ENCODE measurements at regions not wholly inside any gene's neighbourhood (a gene's known extent, or its start where the extent isn't known, plus 50 kb on each side); places are given as distances from the start of the nearest gene placed in this dataset.

DNA sequence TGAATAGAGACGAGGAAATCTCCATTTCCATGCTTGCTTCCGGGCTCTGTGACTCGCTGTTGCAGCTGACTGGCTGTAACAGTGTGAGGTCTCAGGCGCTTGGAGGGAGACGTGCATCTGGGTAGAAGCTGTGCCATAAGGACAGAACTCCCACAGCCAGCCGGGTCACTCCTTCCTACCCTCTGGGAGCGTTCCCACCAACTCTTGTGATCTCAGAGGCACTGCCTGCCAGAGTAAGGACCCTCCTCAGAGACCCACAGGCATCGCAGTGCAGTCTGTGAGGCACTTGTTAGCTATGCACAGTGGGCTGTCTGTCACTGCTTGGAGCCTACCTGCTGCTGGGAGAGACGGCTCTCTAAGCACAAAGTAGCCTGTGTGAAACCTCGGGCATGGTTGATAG is 203.4 kb upstream of the SEMA6A start:
- Histone ChIP-seq H3K27ac (ENCODE audit: control insufficient read depth, insufficient read depth, low read length) (no peak overlapping the region), H3K4me3 (ENCODE audit: control insufficient read depth in 2 of 3, extremely low read depth in 1 of 3, insufficient read depth in 2 of 3, low read depth in 1 of 3, low read length in 3 of 3) (no peak overlapping the region), H3K9ac (ENCODE audit: control insufficient read depth, extremely low read depth, insufficient read depth, low read length) (no peak overlapping the region), H3K9me1 (ENCODE audit: control insufficient read depth, extremely low read depth, insufficient read depth, low read length) (no peaks in the 10 kb centered on the region), H2AFZ (ENCODE audit: control insufficient read depth, low read length) (no peak overlapping the region), H3K36me3 (ENCODE audit: control insufficient read depth in 2 of 2, extremely low read depth in 1 of 2, insufficient read depth in 2 of 2, low read length in 2 of 2) (no peaks in the 10 kb centered on the region), H3K79me2 (ENCODE audit: control insufficient read depth, insufficient read depth, low read length) (no peaks in the 10 kb centered on the region), H3K9me3 (ENCODE audit: control insufficient read depth, low read depth, low read length) (no peaks in the 10 kb centered on the region), H3K27me3 (ENCODE audit: control insufficient read depth, extremely low read depth, insufficient read depth, low read length) (no peaks in the 10 kb centered on the region), H3K4me2 (ENCODE audit: control insufficient read depth, extremely low read depth, insufficient read depth, low read depth, low read length) (no peak overlapping the region), H4K20me1 (ENCODE audit: control insufficient read depth, extremely low read depth, insufficient read depth, low read length) (no peaks in the 10 kb centered on the region), H3K4me1 (ENCODE audit: control insufficient read depth, extremely low read depth, insufficient read depth, low read length) (no peaks in the 10 kb centered on the region)
- FAIRE-seq (no peak), DNase-seq (ENCODE audit: low read depth, low spot score) (no peak)
- dilution Hi-C loops (cut with MboI; ENCODE audit: extremely low pct_ligation_motif_present, low sequenced_read_pairs) = no loop called here
- TF ChIP-seq, protein P1, sequence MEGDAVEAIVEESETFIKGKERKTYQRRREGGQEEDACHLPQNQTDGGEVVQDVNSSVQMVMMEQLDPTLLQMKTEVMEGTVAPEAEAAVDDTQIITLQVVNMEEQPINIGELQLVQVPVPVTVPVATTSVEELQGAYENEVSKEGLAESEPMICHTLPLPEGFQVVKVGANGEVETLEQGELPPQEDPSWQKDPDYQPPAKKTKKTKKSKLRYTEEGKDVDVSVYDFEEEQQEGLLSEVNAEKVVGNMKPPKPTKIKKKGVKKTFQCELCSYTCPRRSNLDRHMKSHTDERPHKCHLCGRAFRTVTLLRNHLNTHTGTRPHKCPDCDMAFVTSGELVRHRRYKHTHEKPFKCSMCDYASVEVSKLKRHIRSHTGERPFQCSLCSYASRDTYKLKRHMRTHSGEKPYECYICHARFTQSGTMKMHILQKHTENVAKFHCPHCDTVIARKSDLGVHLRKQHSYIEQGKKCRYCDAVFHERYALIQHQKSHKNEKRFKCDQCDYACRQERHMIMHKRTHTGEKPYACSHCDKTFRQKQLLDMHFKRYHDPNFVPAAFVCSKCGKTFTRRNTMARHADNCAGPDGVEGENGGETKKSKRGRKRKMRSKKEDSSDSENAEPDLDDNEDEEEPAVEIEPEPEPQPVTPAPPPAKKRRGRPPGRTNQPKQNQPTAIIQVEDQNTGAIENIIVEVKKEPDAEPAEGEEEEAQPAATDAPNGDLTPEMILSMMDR (optimal IDR thresholded peaks at IDR 0.05 in 1 of 3, IDR thresholded peaks at IDR 0.05 in 1 of 3, conservative IDR thresholded peaks at IDR 0.05 in 1 of 3; ENCODE audit: extremely low read depth in 1 of 3, insufficient read depth in 2 of 3, low read length in 3 of 3) = no peak
- no peak for TF ChIP-seq EZH2 (IDR thresholded peaks at IDR 0.05; ENCODE audit: low read length)

DNA sequence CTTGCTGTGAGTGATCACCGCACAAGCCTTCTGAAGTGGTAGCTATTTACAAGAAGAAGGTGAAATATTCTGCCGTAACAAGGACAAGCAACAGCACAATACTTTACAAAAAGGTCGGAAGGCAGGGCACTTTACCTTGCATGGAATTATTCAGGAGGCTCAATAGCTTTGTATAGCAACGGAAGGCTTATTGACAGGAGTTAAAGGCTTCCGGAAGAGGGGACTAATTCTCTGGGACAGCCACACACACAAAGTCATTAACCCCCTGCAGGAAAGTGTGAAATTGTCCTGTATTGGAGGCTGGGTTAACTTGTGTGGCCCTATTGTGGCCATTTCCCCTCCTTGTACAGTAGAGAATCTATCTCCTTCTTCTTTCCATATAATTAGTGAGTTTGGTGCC is 199.3 kb upstream of the SEMA6A start:
- DNase-seq (ENCODE audit: low read depth, low spot score) = no peak
- H3K4me1 ChIP-seq (ENCODE audit: control insufficient read depth, extremely low read depth, insufficient read depth, low read length) = no peaks in the 10 kb centered on the region
- H3K27me3 ChIP-seq (ENCODE audit: control insufficient read depth, extremely low read depth, insufficient read depth, low read length) = no peaks in the 10 kb centered on the region
- dilution Hi-C loops (cut with MboI; ENCODE audit: extremely low pct_ligation_motif_present, low sequenced_read_pairs) = no loop called here
- no peak overlapping the region for H2AFZ ChIP-seq (ENCODE audit: control insufficient read depth, low read length)
- TF ChIP-seq, protein P1 (optimal IDR thresholded peaks at IDR 0.05 in 1 of 3, IDR thresholded peaks at IDR 0.05 in 1 of 3, conservative IDR thresholded peaks at IDR 0.05 in 1 of 3; ENCODE audit: extremely low read depth in 1 of 3, insufficient read depth in 2 of 3, low read length in 3 of 3) = no peak
- TF ChIP-seq EZH2 (IDR thresholded peaks at IDR 0.05; ENCODE audit: low read length) = no peak
- H3K9me1 ChIP-seq (ENCODE audit: control insufficient read depth, extremely low read depth, insufficient read depth, low read length) = no peaks in the 10 kb centered on the region
- no peaks in the 10 kb centered on the region for H3K36me3 ChIP-seq (ENCODE audit: control insufficient read depth in 2 of 2, extremely low read depth in 1 of 2, insufficient read depth in 2 of 2, low read length in 2 of 2)
- no peaks in the 10 kb centered on the region for H3K9me3 ChIP-seq (ENCODE audit: control insufficient read depth, low read depth, low read length)
- H3K4me2 ChIP-seq (ENCODE audit: control insufficient read depth, extremely low read depth, insufficient read depth, low read depth, low read length) = no peak overlapping the region
- H3K4me3 ChIP-seq (ENCODE audit: control insufficient read depth in 2 of 3, extremely low read depth in 1 of 3, insufficient read depth in 2 of 3, low read depth in 1 of 3, low read length in 3 of 3) = no peak overlapping the region
- no peaks in the 10 kb centered on the region for H4K20me1 ChIP-seq (ENCODE audit: control insufficient read depth, extremely low read depth, insufficient read depth, low read length)
- FAIRE-seq = no peak
- H3K79me2 ChIP-seq (ENCODE audit: control insufficient read depth, insufficient read depth, low read length) = no peaks in the 10 kb centered on the region
- no peak overlapping the region for H3K27ac ChIP-seq (ENCODE audit: control insufficient read depth, insufficient read depth, low read length)
- H3K9ac ChIP-seq (ENCODE audit: control insufficient read depth, extremely low read depth, insufficient read depth, low read length) = no peak overlapping the region

Data from keratinocyte (primary cell).